ENCODE measurements at regions not wholly inside any gene's neighbourhood (a gene's known extent, or its start where the extent isn't known, plus 50 kb on each side); places are given as distances from the start of the nearest gene placed in this dataset.
"Not testable (repeated sequence)": the region's sequence is repeated elsewhere in the genome, so short reads cannot be mapped to it uniquely, and the experiment has no call there.

- DNase-seq, result peak; percentile 90
Measured at GRCh38 chr21:31530897-31531705, 128.4 kb upstream of the SOD1 start.

- DNase-seq, result no peak
Measured at GRCh38 chr21:31530364-31530763, 129.1 kb upstream of the SOD1 start.

DNA sequence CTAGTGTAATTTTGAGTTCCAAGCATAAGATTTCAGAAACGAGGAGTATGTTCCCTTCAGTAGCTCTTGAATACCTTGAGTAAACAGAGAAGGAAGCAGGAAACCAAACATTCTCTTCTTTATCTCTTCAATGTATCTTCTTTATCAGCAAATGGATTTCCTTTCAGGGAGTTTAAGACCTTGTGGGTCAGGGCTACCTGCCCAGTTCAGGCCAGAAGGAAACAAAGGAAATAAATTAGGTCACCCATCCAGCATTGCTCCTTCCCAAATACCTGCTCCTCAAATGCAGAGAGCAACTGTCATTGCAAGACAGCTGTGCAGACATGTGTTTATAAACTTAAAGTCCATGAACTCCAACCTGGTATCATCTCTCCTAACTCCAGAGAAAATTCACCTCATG is 130.1 kb upstream of the SOD1 start:
- no peak for DNase-seq

DNA sequence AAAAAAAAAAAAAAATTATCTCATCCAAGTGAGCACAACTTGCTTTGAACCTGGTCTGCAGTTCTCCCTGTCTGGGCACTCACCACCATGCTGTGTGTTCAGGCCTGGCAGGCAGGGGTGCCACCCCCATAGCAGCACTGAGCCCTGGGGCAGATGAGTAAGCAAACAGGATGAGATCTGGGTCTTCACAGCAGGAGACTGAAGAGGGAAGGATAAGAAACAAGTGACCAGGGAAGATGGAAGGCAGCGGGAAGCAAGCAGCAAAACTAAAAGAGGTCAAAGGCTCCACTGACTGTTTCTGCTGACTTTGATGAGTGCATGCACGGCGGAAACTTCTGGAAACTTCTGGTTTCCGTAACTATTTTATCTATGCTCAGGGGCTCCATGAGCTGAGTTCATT is 133.5 kb upstream of the SOD1 start:
- no peak for DNase-seq

- DNase-seq, result no peak
Measured at GRCh38 chr21:31524140-31524539, 135.4 kb upstream of the SOD1 start.

DNA sequence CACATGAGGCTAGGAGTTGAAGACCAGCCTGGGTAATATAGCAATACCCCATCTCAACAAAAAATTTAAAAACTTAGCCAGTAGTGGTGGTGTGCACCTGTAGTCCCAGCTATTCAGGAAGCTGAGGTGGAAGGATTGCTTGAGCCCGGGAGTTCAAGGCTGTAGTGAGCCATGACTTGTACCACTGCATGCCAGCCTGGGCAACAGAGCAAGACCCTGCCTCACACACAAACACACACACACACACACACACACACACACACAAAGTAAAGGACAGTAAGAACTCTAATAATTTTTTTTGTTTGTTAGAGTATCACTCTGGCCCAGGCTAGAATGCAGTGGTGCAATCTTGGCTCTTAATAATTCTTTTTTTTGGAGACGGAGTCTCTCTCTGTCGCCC is 138.0 kb upstream of the SOD1 start:
- no peak for DNase-seq

DNA sequence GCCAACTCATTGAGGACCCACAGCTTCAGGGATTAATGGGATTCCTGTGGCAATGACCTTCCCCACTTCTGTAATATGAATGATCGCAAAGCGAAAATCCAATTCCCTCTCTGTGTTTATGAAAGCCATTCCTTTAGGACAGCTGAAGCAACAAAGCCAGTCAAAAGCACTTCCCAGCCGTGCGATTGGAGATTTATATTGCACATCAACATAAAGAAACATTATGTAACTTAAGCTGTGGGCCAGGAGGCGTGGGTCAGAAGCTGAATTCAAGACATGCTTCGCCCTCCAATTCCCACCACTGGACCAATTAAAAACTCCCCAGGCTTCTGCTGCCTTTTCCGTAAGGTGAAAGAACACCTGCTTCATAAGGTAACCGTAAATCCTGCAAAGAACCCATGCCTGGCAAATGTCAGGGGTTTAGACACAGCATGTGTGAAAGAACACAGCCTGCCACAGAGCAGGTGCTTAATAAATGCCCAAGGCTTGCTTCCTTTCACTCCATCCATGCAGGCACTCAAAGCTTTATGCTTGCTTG is 138.9 kb upstream of the SOD1 start:
- peak; percentile 41 for DNase-seq

- no peak for DNase-seq
Measured at GRCh38 chr21:31518580-31518979, 140.9 kb upstream of the SOD1 start.

DNA sequence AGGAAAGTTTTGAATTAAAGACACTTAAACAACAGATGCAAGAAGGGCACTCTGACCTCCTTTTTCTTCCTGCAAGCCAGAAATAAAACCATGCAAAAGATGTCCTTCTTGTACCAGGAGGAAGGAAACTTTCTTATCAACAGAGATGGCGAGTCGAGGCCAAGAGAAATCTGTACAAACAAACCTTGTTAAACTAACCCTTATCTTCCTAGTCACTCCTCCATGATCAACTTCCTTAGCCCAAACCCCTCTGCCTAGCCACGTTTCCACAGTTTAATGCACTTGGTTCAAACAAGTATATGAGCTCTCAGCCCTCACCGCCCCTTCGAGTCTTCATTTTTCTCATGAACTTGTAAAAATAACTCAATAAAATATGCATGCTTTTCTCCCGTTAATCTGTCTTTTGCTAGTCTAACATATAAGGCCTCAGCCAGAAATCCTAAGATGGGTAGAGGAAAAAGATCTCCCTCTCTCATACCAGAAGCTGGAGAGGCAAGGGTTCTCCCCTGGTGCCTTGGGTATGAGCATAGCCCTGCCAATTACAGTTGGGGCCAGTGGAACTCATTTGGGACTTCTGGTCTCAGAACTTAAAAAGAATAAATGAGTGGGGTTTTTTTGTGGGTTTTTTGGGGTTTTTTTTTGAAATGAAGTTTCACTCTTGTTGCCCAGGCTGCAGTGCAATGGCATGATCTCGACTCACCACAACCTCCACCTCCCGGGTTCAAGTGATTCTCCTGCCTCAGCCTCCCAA is 141.7 kb upstream of the SOD1 start:
- DNase-seq, result no peak

DNA sequence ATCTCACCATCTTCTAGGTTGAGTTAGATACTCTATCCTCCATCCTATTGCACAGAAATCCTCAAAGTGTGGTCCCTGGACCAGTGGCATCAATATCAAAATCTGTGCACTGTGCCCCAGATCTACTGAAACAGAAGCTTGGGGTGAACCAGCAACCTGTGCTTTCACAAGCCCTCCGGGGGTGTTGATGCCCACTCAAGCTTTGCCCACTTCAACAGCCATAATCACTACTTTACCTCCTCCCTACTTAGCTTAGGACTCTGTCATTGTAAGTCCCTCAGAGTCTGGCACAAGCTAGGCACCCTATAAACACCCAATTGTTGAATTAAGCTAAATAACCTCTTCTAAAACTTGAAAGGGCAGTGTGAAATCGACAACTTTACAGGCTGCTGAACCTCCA is 144.2 kb upstream of the SOD1 start:
- no peak for DNase-seq

- DNase-seq, result no peak
Measured at GRCh38 chr21:31514598-31514997, 144.9 kb upstream of the SOD1 start.

- not testable (repeated sequence) for DNase-seq
Measured at GRCh38 chr21:31513541-31513940, 146.0 kb upstream of the SOD1 start.

- not testable (repeated sequence) for DNase-seq
Measured at GRCh38 chr21:31511999-31512398, 147.5 kb upstream of the SOD1 start.

DNA sequence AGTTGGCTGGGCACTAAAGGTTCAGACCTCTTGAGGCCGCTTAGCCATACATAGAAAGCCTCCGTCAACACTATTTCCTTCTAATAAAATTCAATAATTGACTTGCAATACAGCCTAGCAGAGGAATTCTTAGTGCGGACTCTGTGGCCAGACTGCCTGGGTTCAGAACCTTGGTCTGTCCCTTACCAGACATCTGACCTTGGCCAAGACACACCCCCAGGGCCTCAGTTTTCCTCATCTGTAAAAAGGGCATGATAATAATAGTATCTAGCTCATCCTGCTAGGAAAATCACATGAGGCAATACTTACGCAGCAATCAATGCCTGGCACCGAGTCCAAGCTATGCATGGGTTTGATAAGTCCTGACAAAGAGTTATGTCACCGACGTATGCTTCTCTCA is 148.2 kb upstream of the SOD1 start:
- DNase-seq, result no peak

DNA sequence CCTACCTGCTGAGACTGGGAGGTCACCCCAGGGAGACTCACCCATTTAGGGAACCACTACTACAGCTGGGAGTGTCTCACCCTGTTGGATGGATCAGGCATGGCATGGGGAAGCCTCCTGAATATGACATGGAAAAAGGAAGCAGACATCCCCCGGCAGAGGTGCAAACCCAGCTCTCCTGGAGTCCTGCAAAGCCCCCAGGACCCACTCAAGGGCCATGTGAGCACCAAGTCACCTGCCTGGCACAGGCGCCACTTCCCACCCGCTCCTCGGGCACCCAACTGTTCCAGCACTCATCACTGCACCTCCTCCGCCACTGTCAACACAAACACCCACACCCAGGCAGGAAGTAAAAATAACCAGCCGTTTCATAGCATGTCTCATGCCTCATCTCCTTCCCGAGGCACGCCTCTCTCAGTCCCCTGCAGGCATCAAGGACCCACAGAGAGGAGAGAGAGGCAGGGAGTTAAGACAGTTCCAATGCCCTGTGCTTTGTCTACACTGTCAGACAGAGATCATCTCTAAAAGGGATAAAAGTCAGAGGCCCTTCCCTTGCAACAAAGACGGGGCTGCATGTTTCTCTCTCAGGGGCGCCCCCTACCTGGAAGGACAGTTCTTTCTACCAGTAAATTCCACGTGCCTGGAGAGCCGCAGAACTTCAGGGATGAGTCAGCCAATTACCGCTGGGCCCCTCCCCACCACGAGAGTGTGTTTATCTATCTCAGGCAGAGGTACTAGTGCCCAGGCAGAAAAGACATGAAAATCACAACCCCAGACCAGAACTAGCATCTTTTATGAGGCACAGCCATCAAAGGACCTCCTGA is 150.1 kb upstream of the SOD1 start:
- no peak for DNase-seq

GRCh38 chr21:31505975-31506374 is 153.5 kb upstream of the SOD1 start:
- DNase-seq, result no peak

GRCh38 chr21:31503939-31504338 is 155.6 kb upstream of the SOD1 start:
- no peak for DNase-seq

DNA sequence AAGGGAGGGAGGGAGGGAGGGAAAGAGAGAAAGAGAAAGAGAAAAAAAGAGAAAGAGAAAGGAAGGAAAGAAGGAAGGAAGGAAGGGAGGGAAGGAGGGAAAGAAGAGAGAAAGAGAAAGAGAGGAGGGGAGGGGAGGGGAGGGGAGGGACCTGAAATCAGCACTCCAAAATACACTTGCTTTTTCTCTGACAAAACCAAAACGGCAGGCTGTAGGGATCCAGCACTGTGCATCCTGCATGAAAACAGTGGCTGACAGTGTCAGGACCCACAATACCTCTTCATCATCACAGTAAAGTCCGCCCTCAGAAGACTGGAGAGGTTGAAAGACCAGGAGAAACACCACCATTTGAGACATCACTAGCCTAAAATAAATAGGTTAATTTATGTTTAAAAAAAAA is 156.0 kb upstream of the SOD1 start:
- no peak for DNase-seq

DNA sequence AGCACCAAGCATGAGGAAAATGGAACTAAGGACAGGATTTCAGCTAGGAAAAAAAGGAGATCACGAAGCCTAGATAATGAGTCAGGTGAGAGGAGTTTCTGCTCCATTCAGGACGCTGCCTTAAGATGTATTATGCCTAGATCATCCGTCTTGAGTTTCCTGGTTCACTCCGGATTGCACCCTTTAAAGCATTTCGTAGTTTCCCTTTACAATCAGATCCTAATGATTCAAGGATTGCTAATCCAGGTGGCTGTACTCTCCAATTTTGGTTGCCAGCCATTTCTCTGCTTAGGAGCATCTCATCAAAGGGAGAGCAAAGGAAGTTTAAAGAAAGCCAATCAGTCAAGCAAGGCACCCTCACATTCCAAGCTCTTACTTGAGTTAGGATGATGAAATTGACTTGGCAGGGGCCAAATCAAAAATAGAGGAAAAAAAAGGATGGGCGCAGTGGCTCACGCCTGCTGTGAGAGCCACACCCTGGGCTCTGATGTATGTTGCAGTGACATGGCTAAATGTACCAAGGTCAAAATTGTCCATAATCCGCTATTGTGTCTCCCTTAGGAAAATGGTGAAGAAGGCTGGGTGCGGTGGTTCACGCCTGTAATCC is 156.9 kb upstream of the SOD1 start:
- no peak for DNase-seq

DNA sequence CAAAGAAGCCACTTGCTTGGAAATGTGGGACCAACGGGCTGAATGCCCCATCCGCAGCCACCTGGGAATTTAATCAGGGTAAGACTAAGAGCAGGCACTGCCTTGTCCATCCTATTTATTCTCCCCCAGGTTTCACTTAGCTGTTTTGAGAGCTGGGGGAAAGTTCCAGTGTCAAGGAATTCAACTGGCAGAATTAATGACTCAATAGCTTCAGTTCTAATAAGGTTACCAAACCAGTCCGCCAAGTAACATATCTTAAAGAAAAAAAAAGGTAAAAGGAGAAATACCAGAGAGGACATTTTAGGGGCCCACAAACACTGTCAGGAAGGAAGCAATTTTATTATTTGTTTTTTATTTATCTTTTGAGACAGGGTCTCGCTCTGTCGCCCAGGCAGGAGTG is 157.6 kb upstream of the SOD1 start:
- no peak for DNase-seq

DNA sequence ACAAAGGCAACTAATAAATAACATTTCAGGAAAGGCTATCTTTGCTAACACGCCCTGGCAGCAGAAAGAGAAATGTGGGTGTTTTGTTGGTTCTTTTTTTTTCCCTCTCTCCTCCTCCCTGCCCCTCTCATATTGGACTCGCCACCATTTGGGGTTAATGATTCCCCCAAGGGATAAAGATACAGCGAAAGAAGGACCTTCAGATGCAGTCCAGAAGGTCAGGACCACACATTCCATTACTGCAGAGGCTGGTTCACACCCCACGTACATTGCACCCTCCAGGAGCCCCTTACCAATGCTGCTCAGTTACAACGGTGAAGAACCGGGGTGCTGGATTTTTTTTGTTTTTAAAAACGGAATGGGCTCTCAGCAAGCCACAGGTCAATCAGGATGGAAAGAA is 156.9 kb upstream of the TIAM1 start:
- DNase-seq, result no peak

- DNase-seq, result no peak
Measured at GRCh38 chr21:31500071-31500470, 156.0 kb upstream of the TIAM1 start.

GRCh38 chr21:31498985-31499384 is 154.9 kb upstream of the TIAM1 start:
- DNase-seq, result no peak
